A549 (cell line): ENCODE measurements at regions not wholly inside any gene's neighbourhood (a gene's known extent, or its start where the extent isn't known, plus 50 kb on each side); places are given as distances from the start of the nearest gene placed in this dataset.

Experiments used
- FOSL2 ChIP-seq, 2 experiments: fragments of 450-650 bp in 1 of 2; fragments of >200 bp in 1 of 2; sonication (Bioruptor Twin) in 1 of 2; formaldehyde crosslinking; IDR thresholded peaks; 2 replicates each; pipeline versions ENCODE4 v1.5.0 to v1.6.1; 2016 to 2020; ENCODE audit warnings: mild to moderate bottlenecking in 1 of 2, moderate library complexity in 1 of 2
- POLR2A ChIP-seq: IDR thresholded peaks from 2 replicates; pipeline ENCODE4 v1.6.1; 2012; ENCODE audit warnings: mild to moderate bottlenecking, low read length
- TF ChIP-seq, protein P1 (sequence below): fragments of 200-600 bp; sonication (generic); IDR thresholded peaks from 2 replicates; pipeline ENCODE4 v1.6.1; 2016; ENCODE audit warnings: antibody characterized with exemption, mild to moderate bottlenecking, moderate library complexity

DNA sequence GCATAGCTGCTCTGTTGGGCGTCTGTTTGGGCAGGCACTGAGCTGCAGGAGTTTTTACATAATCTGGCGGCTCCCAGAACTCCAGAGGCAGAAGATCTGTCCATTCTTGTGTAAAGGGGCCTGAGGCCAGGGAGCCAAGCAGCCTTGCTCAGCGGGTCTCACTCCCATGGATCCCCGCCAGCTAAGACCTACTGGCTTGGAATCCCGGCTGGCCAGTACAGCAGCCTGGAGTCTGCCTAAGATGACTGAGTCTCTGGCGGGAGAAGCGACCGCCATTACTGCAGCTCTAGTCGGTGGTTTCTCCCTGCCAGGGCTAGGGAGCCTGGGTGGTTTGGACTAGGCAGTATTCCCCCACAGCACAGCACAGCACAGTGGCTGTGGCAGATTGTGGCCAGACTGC is 268.4 kb upstream of the SYNCRIP start:
- TF ChIP-seq POLR2A (no peak), FOSL2 (IDR thresholded peaks at IDR 0.05) (no peak), FOSL2 (CRISPR knock-in tag; IDR thresholded peaks at IDR 0.05) (no peak)
- TF ChIP-seq, protein P1, sequence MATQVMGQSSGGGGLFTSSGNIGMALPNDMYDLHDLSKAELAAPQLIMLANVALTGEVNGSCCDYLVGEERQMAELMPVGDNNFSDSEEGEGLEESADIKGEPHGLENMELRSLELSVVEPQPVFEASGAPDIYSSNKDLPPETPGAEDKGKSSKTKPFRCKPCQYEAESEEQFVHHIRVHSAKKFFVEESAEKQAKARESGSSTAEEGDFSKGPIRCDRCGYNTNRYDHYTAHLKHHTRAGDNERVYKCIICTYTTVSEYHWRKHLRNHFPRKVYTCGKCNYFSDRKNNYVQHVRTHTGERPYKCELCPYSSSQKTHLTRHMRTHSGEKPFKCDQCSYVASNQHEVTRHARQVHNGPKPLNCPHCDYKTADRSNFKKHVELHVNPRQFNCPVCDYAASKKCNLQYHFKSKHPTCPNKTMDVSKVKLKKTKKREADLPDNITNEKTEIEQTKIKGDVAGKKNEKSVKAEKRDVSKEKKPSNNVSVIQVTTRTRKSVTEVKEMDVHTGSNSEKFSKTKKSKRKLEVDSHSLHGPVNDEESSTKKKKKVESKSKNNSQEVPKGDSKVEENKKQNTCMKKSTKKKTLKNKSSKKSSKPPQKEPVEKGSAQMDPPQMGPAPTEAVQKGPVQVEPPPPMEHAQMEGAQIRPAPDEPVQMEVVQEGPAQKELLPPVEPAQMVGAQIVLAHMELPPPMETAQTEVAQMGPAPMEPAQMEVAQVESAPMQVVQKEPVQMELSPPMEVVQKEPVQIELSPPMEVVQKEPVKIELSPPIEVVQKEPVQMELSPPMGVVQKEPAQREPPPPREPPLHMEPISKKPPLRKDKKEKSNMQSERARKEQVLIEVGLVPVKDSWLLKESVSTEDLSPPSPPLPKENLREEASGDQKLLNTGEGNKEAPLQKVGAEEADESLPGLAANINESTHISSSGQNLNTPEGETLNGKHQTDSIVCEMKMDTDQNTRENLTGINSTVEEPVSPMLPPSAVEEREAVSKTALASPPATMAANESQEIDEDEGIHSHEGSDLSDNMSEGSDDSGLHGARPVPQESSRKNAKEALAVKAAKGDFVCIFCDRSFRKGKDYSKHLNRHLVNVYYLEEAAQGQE: no peak
